GM03348 (cell line): ENCODE measurements at regions not wholly inside any gene's neighbourhood (a gene's known extent, or its start where the extent isn't known, plus 50 kb on each side); places are given as distances from the start of the nearest gene placed in this dataset.

Source experiments
- DNase-seq: peaks from one replicate; pipeline ENCODE4 v3.0.0; 2012; ENCODE audit warnings: low spot score

DNA sequence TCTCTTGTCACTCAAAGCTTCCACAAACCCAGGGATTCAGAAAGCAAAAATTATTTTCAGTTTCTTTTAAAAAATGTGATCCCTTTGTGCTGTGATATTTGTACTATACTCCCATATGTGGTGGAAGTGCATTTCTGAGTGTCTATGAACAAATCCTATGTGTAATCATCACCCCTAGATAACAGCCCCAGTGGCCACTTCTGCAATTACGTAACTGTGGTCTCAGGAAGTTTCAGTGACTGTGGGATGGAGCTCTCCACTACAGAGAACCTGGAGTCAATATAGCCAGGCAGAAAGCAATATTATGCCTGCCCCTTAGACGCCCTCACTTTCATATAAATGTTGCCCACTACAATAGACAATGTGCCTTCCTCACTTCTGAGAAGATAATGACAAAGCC is 1101.7 kb upstream of the GHITM start:
- no peak for DNase-seq

DNA sequence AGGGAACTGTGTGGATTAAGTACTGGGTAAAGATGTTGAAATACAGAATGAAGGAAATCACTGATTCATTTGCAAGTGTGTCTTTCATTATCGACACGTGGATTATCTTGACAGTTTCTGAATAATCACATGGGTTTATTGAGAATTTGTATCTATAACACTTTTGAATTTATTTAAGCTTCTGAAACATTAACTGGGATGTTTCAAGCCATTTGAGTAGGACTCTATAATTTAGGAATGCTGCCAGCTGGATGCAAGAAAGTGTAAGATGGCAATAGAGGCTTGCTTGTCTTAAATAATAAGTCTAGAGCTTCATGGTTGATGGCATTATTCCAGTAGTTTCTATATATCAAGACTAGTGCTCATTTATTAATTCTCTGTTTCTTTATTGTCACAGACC is 1100.7 kb upstream of the GHITM start:
- DNase-seq: no peak

- no peak for DNase-seq
Observed at GRCh38 chr10:83045731-83046130, 1093.6 kb upstream of the GHITM start.

DNA sequence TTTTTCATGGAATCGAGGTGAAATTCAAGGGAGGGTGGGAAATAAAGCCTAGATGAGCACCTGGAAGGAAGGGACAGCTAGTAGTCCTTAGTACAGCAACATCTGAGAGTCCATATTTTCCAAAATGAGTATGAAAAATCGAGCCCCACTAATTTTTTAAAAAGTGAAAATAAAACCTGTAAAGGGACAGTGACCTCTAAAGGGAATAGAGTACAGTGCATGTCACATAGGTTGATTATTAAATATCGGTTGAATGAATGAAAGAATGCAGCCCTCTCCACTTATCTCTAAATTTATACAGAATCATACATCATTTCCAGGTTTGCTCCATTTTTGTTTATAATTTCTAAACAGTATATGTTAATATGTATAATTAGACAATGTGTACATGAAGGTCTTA is 1088.5 kb upstream of the GHITM start:
- no peak for DNase-seq

- DNase-seq: no peak
Observed at GRCh38 chr10:83062871-83063270, 1076.4 kb upstream of the GHITM start.

- no peak for DNase-seq
Observed at GRCh38 chr10:83073472-83073871, 1065.8 kb upstream of the GHITM start.

DNA sequence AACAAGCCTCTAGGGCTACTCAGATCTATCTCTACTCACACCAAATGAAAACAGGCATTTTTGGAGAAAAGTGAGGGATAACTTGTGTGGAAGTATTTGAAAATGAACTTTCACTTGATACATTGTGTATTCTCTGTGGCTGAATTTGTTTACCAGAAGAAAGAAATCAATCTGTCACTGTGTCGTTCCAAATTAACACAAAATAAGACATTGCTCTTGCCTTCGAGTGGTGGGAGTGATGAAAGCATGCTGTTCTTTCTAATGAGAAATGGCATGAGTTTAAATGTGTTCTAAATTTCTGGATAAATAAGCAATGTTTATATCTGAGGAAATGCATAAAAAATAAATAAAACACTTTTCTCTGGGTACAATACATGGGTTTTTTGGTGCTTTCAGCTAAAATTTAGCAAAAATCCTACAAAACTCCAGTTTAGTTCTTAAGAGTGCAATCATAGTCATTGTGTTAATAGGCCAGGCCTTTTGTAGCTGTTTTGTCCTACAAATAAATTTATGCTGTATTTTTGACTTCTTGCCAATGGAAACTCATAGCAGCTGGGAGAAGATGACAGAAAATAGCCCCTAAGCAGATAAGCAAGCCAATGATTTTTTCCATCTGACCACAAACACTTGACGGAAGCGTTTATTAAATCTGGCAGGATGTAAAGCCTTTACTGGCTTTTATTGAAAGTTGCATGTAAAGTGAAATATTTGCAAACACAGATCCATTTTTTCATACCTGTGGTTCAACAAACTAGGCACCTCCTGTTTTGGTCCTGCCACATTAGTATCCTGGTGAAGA is 1064.1 kb upstream of the GHITM start:
- no peak for DNase-seq

DNA sequence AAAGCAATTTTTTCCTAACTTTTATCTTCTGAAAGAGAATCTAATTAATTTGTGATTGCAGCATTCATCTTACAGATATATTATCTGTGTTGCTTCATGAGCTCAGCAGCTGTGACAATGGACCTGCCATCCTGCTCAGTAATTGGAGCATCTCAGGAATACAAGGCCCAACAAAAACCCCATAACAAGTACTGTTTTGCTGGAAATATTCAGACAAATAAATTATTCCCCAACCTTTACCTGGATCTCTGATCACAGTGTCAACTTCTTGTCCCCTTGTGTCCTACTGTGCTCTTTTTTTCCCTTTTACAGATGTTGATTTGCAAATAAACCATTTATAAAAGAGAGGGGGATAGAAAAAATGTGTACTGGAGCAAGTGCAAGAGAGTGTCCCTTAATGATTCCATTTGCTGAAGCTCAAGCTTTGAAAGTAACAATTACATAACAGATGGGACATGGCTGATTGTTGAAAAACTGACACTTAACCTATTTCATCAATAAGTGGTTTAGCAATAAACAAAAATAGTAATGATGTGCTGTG is 1063.4 kb upstream of the GHITM start:
- DNase-seq: no peak

DNA sequence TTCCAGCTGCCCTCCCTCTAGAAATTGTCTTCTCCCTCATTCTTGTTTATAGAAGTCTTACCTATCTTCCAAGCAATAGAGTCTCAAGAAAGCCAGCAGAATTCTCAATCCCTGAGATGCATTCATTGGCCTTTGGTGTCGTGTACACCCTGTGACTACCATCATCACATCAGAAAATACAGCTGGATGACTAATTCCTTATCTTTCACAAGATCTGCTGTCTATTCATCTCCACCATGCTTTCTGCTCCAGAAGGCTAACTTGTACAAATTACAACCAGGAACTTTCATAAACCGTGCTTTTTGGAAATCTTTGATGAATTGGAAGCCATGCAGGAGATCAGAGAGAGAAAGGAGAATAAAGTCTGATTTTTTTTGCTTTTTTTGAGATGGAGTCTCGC is 1062.9 kb upstream of the GHITM start:
- DNase-seq: no peak

- no peak for DNase-seq
Observed at GRCh38 chr10:83078160-83078559, 1061.1 kb upstream of the GHITM start.

DNA sequence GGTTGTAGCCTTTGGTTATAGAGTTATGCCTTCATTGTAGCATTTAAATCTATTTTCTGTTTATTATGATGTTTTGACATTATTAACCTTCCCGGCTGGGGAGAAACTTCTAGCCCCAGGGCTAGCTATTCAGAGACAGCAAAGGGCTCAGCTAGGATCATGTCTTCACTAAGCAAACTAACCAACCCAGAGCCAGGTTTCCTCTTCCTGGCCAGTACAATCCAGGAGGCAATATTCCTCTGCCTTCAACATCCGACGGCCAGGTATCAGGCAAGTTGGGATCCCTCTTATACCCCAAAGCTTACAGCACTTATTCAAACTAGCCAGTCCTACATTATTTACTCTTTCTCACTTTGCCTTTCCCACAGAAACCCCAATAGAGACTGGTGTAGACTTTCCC is 1060.7 kb upstream of the GHITM start:
- no peak for DNase-seq

- no peak for DNase-seq
Observed at GRCh38 chr10:83083831-83084230, 1055.5 kb upstream of the GHITM start.

DNA sequence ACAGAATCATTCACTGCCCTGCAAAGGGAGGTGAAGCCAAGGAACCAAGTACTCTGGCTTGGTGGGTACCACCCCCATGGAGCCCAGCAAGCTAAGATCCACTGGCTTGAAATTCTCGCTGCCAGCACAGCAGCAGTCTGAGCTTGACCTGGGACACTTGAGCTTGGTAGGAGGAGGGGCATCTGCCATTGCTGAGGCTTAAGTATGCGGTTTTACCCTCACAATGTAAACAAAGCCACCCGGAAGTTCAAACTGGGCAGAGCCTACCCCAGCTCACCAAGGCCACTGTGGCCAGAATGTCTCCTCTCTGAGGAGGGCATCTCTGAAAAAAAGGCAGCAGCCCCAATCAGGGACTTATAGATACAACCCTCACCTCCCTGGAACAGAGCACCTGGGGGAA is 1050.0 kb upstream of the GHITM start:
- no peak for DNase-seq

GRCh38 chr10:83104616-83105015 is 1034.7 kb upstream of the GHITM start:
- no peak for DNase-seq

GRCh38 chr10:83108565-83109333 is 1030.6 kb upstream of the GHITM start:
- no peak for DNase-seq

DNA sequence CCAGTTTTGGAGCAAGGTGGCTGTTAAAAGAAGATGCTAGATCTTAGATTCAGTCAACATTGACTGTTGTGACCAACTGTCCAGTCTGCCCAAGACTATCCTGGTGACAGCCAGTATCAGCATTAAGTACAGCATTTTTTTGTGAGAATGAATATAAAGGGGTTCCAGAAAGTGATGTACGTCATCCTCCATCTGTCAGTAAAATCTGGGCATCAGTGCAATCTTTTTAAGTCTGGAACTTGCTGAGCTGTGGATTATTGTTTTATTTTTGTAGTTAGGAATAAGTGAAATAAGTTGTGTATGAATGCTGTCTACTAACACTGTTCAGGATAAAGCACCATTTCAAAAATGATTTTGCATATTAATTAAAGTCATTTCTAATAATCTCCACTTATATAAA is 1020.0 kb upstream of the GHITM start:
- DNase-seq: no peak

- no peak for DNase-seq
Observed at GRCh38 chr10:83122336-83122735, 1017.0 kb upstream of the GHITM start.

DNA sequence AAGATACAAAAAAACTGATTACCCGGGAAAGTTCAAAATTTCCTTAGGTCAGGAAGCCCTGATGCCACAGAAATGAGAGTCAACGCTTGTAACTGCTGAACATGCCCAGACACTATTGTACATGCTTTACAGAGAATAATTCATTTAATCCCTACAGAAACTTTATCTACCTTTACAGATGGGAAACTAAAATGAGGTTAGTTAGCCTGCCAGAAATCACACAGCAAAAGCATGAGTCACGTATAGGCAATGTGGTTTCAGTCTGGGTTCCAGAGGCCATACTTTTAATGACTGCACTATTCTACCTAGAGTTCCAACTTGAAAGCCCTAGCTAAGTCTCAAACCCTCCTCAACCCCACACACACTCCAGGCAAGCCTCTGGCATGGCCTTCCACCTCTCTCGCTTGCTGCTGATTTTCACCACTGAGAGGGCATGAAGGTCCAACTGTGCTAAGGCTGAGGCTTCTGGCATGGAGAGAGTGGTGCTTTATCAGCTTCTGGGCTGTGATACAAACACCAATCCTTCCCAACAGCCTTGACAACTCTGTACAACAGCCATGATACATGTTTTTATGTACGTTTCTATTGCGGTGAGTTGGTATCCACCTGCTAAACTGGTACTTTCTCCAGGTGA is 1011.2 kb upstream of the GHITM start:
- no peak for DNase-seq

- DNase-seq: no peak
Observed at GRCh38 chr10:83140811-83141210, 998.5 kb upstream of the GHITM start.

- no peak for DNase-seq
Observed at GRCh38 chr10:83142074-83142563, 997.2 kb upstream of the GHITM start.

- DNase-seq: no peak
Observed at GRCh38 chr10:83144461-83144860, 994.8 kb upstream of the GHITM start.

GRCh38 chr10:83153714-83154113 is 985.6 kb upstream of the GHITM start:
- no peak for DNase-seq

DNA sequence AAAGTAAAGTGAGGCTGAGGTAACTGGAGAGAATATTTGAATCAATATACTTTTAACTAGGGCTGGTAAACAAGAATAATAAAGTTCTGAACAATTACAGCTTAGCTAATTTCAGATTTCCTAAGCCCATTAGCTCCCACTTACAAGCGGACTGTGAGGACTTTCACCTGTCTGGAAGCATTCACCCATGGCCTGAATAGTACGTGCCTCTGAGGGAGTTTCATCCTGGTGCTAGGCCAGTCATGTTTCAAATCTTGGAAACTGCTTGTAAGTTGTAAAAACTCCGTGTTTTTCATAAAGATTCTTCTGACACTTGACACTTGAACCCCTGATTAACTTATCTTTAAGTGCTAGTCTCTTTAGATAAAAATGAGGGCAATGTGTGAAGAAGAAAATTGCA is 975.2 kb upstream of the GHITM start:
- no peak for DNase-seq
